Colonic mucosa (tissue), 4 donors: ENCODE measurements at regions not wholly inside any gene's neighbourhood (a gene's known extent, or its start where the extent isn't known, plus 50 kb on each side); places are given as distances from the start of the nearest gene placed in this dataset.

Source experiments
- DNase-seq: peaks from one replicate; pipeline ENCODE4 v3.0.0-alpha.2; 2020
- H3K27ac ChIP-seq: fragments of 200-600 bp; one replicate; pipeline ENCODE4 v1.8.0; 2021
- H3K27me3 ChIP-seq: fragments of 200-600 bp; one replicate; pipeline ENCODE4 v1.8.0; 2021
- H3K36me3 ChIP-seq: fragments of 200-600 bp; one replicate; pipeline ENCODE4 v1.8.0; 2021
- H3K4me1 ChIP-seq: fragments of 200-600 bp; one replicate; pipeline ENCODE4 v1.8.0; 2021; ENCODE audit warnings: mild to moderate bottlenecking
- H3K4me3 ChIP-seq: fragments of 200-600 bp; one replicate; pipeline ENCODE4 v1.8.0; 2021
- H3K9ac ChIP-seq, 2 donors: one replicate each; pipeline ENCODE4 v1.7.0; 2013; ENCODE audit warnings: control low read depth in 2 of 2, low read depth in 2 of 2, low read length in 2 of 2
- H3K9me3 ChIP-seq: fragments of 200-600 bp; one replicate; pipeline ENCODE4 v1.8.0; 2021
- intact Hi-C: fragments of 100-400 bp; cut with DNase I; formaldehyde crosslinking; loops from one replicate; pipeline ENCODE4 v1.14.1; 2022
- TF ChIP-seq, protein P1 (sequence below): fragments of 200-600 bp; IDR thresholded peaks from one replicate; pipeline ENCODE4 v1.8.0; 2022; ENCODE audit warnings: antibody characterized with exemption, mild to moderate bottlenecking
- donor health status: healthy.
- donor health status: DM: no; HTN: no; CAD: no.
- donor health status: DM: no; HTN: no; CAD: no.

DNA sequence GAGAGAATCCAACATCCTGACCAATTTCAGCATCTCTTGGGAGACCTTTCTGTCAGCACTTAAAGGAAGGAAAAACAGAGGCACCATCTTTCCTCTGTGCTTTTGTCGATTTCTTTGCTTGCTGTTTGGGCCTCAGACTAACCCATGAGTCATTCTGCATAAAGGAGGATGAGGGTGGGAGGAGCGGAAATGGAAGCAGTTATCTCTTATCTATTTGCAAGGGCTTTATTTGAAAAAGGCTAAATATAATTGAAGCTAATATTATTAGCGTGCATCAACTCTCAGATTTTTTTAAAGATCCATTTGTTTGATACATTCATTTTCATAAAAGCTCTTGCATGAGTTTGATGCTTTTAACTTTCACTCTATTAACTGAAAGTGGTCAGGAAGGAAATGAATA lies 72.9 kb downstream of the ZNF622 start:
- Histone ChIP-seq H3K9ac (no peak overlapping the region), H3K36me3 (no peaks in the 10 kb centered on the region), H3K27ac (no peak overlapping the region), H3K9me3 (no peaks in the 10 kb centered on the region), H3K27me3 (no peaks in the 10 kb centered on the region), H3K4me1 (no peaks in the 10 kb centered on the region), H3K4me3 (no peak overlapping the region)
- DNase-seq: no peak
- intact Hi-C loops: no loop called here
- TF ChIP-seq, protein P1, sequence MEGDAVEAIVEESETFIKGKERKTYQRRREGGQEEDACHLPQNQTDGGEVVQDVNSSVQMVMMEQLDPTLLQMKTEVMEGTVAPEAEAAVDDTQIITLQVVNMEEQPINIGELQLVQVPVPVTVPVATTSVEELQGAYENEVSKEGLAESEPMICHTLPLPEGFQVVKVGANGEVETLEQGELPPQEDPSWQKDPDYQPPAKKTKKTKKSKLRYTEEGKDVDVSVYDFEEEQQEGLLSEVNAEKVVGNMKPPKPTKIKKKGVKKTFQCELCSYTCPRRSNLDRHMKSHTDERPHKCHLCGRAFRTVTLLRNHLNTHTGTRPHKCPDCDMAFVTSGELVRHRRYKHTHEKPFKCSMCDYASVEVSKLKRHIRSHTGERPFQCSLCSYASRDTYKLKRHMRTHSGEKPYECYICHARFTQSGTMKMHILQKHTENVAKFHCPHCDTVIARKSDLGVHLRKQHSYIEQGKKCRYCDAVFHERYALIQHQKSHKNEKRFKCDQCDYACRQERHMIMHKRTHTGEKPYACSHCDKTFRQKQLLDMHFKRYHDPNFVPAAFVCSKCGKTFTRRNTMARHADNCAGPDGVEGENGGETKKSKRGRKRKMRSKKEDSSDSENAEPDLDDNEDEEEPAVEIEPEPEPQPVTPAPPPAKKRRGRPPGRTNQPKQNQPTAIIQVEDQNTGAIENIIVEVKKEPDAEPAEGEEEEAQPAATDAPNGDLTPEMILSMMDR: no peak

DNA sequence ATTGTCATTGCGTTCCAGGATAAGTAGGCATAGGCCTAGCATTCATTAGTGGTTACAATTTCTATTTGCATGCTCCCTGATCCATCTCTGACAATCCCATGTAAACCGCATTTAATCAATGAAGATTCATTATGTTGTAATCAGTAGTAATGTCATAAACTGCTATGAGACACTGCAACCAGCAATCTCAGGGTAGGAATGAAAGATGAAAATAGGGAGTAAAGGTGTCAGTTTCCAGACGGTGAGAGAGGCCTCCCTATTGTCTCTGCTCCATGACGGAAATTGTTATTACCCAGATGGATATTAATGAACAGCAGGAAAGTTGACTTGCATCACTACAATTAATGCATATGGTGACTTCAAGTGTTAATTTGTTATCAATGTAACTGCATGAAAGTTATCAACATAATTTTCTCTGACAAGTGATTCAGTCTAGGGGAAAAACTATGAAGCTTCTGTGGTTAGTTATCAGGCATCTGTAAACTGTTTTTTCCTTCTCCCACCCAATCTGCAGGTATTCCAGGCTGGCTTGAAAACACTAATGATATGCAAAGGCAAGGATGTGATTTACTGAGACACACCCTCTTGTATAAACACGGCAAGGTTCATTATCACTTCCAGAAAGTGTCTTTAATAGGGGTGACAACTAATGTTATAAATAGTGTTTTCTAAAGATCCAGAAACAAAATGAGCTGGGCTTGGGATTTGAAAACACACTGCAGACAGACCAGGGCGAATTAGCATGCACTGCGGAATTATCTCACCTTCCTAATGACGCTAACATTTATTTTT lies 73.5 kb downstream of the ZNF622 start:
- Histone ChIP-seq H3K9me3 (no peaks in the 10 kb centered on the region), H3K27me3 (no peaks in the 10 kb centered on the region), H3K9ac (no peak overlapping the region), H3K27ac (no peak overlapping the region), H3K4me1 (no peaks in the 10 kb centered on the region), H3K4me3 (no peak overlapping the region), H3K36me3 (no peaks in the 10 kb centered on the region)
- no peak for DNase-seq
- intact Hi-C loops: no loop called here
- TF ChIP-seq, protein P1: no peak

DNA sequence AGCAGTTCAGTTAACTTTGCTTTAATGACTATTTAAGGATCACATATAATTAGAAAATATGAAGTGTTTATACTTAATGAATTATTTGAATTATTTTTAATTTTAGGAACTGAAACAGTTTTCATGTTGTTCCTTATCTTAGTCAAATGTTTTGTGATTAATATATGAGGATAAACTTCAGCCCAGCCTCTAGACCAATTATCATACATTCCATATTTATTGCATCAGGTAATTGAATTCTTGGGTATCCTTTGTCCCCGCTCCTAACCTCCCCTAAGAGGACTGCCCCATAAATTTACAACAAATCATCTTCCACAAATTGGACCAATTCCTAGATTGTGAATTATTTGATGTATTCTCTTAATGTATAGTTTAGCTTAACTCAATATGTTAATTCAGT lies 74.8 kb downstream of the ZNF622 start:
- no peak overlapping the region for H3K9ac ChIP-seq
- H3K9me3 ChIP-seq: no peaks in the 10 kb centered on the region
- H3K27ac ChIP-seq: no peak overlapping the region
- no peak overlapping the region for H3K4me3 ChIP-seq
- TF ChIP-seq, protein P1: no peak
- no peak for DNase-seq
- no peaks in the 10 kb centered on the region for H3K27me3 ChIP-seq
- intact Hi-C loops: no loop called here
- no peaks in the 10 kb centered on the region for H3K4me1 ChIP-seq
- no peaks in the 10 kb centered on the region for H3K36me3 ChIP-seq

DNA sequence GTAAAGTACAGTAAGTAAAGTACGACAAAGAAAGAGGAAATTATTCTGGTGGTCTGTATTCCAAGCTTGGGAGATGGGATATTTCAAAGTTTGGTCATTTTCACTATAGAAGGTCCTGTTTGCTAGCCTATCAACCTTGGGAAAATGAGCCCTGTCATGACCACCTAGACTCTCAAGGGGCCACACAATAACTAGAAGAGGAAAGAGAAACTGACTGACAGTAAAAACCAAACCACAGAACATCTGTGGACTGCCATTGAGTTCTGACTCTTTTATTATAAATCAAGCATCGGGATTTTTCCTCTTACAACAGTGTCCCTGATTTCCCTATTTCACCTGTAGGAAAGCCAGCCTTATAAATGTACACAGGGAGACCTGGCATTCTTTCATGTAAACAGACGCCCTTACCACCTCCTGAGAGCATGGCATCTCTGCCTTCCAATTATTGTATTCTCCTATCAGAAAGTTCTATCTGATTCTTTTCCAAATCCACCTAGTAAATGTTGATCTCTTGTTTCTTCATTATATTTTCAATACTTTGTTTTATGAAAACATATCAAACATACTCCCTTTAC lies 80.0 kb downstream of the ZNF622 start:
- Histone ChIP-seq H3K27ac (no peak overlapping the region), H3K9me3 (no peaks in the 10 kb centered on the region), H3K36me3 (no peaks in the 10 kb centered on the region), H3K9ac (no peak overlapping the region), H3K4me3 (no peak overlapping the region), H3K27me3 (no peaks in the 10 kb centered on the region), H3K4me1 (no peaks in the 10 kb centered on the region)
- DNase-seq: no peak
- intact Hi-C loops: no loop called here
- TF ChIP-seq, protein P1: no peak

DNA sequence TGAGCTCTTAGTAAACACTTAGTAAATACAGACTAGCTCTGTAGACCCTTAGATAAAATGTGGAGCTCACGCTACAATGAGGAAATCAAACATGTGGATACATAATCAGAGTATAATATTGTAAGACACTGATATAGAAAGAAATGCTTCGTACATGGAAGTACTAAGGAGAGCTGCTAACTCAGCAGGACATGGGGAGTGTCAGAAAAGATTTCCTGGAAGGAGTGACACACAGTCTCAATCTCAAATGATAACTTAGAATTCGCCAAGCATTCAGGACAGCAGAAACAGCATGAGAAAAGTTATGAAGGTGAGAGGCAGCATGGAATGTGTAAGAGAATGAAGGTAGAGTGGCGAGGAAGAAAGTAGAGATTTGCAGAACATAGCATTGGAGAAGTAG lies 80.8 kb downstream of the ZNF622 start:
- Histone ChIP-seq H3K9ac (no peak overlapping the region), H3K27me3 (no peaks in the 10 kb centered on the region), H3K4me1 (no peaks in the 10 kb centered on the region), H3K9me3 (no peaks in the 10 kb centered on the region), H3K36me3 (no peaks in the 10 kb centered on the region), H3K4me3 (no peak overlapping the region), H3K27ac (no peak overlapping the region)
- TF ChIP-seq, protein P1: no peak
- intact Hi-C loops: no loop called here
- no peak for DNase-seq
